Neural progenitor cell (in vitro differentiated cells): ENCODE measurements at regions not wholly inside any gene's neighbourhood (a gene's known extent, or its start where the extent isn't known, plus 50 kb on each side); places are given as distances from the start of the nearest gene placed in this dataset.

Source experiments
- CTCF ChIP-seq: fragments of 200-600 bp; sonication (generic); IDR thresholded peaks from 2 replicates; pipeline ENCODE4 v1.5.1; 2017; ENCODE audit warnings: antibody characterized with exemption, mild to moderate bottlenecking
- EZH2phosphoT487 ChIP-seq: fragments of 200-600 bp; sonication (generic); IDR thresholded peaks from 2 replicates; pipeline ENCODE4 v1.6.1; 2017; ENCODE audit warnings: antibody characterized with exemption

- no peak for TF ChIP-seq CTCF
- no peak for TF ChIP-seq EZH2phosphoT487
Observed at GRCh38 chr12:33892425-33892824, 129.9 kb upstream of the ALG10 start.
